Ascending aorta (tissue), 2 donors: ENCODE measurements at regions not wholly inside any gene's neighbourhood (a gene's known extent, or its start where the extent isn't known, plus 50 kb on each side); places are given as distances from the start of the nearest gene placed in this dataset.

Experiments used
- DNase-seq, 2 donors: peaks; one replicate each; pipeline ENCODE4 v3.0.0-alpha.2; 2019; ENCODE audit warnings: low spot score in 2 of 2
- H3K27ac ChIP-seq, 2 donors: fragments of 200-600 bp; sonication (generic); one replicate each; pipeline ENCODE4 v1.5.1; 2016 to 2017; ENCODE audit warnings: mild to moderate bottlenecking in 1 of 2
- H3K27me3 ChIP-seq: fragments of 200-600 bp; sonication (generic); one replicate; pipeline ENCODE4 v1.5.1; 2017
- H3K36me3 ChIP-seq, 2 donors: fragments of 200-600 bp; sonication (generic); one replicate each; pipeline ENCODE4 v1.5.1; 2016
- H3K4me1 ChIP-seq, 2 donors: fragments of 200-600 bp; sonication (generic); one replicate each; pipeline ENCODE4 v1.5.1; 2016 to 2017; ENCODE audit warnings: mild to moderate bottlenecking in 1 of 2
- H3K4me3 ChIP-seq, 2 donors: fragments of 200-600 bp; sonication (generic); one replicate each; pipeline ENCODE4 v1.5.1; 2016 to 2017; ENCODE audit warnings: mild to moderate bottlenecking in 1 of 2
- H3K9me3 ChIP-seq, 2 donors: fragments of 200-600 bp; sonication (generic); one replicate each; pipeline ENCODE4 v1.5.1; 2016
- intact Hi-C: fragments of 100-400 bp; cut with DNase I; formaldehyde crosslinking; loops from one replicate; pipeline ENCODE4 v1.15.1; 2023
- TF ChIP-seq, protein P1 (sequence below), 3 experiments: fragments of 200-600 bp in 2 of 3; fragments of 450-650 bp in 1 of 3; sonication (generic) in 2 of 3; IDR thresholded peaks; one replicate each; pipeline ENCODE4 v1.5.1; 2016 to 2019; ENCODE audit warnings: antibody characterized with exemption in 3 of 3, mild to moderate bottlenecking in 1 of 3, moderate library complexity in 1 of 3

DNA sequence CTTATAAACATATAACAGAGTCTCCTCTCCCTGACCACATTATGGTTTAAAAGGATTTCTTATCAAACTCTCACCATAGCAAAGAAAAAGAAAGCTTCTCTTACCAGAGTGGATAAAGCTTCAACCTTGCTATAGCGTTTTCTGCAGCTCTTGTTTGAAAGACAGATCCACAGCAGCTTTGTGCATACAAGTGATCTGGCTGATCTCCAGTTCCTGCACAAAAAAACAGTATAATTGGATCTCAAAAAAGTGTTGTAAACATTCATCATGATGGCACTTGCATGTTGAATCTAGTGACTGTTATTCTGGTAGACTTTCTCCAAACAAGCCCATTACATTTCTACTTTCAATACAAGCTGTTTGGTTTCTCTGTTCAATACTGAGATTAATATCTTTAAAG, 178.9 kb upstream of the MGAT4C start:
- Histone ChIP-seq H3K9me3 (peaks cover 4 to 7% of the 10 kb centered on the region in 2 donors), H3K4me3 (no peak overlapping the region), H3K27ac (no peak overlapping the region), H3K36me3 (no peaks in the 10 kb centered on the region), H3K4me1 (no peaks in the 10 kb centered on the region), H3K27me3 (no peaks in the 10 kb centered on the region)
- intact Hi-C loops, result no loop called here
- TF ChIP-seq, protein P1, sequence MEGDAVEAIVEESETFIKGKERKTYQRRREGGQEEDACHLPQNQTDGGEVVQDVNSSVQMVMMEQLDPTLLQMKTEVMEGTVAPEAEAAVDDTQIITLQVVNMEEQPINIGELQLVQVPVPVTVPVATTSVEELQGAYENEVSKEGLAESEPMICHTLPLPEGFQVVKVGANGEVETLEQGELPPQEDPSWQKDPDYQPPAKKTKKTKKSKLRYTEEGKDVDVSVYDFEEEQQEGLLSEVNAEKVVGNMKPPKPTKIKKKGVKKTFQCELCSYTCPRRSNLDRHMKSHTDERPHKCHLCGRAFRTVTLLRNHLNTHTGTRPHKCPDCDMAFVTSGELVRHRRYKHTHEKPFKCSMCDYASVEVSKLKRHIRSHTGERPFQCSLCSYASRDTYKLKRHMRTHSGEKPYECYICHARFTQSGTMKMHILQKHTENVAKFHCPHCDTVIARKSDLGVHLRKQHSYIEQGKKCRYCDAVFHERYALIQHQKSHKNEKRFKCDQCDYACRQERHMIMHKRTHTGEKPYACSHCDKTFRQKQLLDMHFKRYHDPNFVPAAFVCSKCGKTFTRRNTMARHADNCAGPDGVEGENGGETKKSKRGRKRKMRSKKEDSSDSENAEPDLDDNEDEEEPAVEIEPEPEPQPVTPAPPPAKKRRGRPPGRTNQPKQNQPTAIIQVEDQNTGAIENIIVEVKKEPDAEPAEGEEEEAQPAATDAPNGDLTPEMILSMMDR (IDR thresholded peaks at IDR 0.05), result no peak
- no peak for DNase-seq

DNA sequence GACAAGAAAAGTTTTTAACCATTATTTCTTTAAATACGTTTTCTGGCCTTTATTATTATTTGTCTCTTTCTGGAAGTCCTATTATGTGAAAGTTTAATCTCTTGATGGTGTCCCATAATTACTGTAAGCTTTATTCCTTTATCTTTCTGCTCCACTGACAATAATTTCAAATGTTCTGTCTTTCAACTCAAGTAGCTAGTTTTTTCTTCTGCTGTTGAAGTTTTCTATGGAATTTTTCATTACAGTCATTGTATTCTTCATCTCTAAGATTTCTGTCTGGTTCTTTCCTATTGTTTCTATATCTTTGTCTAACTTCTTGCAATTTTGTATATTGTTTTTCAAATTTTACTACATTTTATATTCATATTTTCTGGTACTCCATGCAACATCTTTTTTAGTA, 173.6 kb upstream of the MGAT4C start:
- intact Hi-C loops, result no loop called here
- H3K27me3 ChIP-seq, result no peaks in the 10 kb centered on the region
- peaks cover 5 to 17% of the 10 kb centered on the region in 2 donors for H3K9me3 ChIP-seq
- H3K4me1 ChIP-seq, result no peaks in the 10 kb centered on the region
- TF ChIP-seq, protein P1 (IDR thresholded peaks at IDR 0.05), result no peak
- no peak for DNase-seq
- H3K36me3 ChIP-seq, result no peaks in the 10 kb centered on the region
- no peak overlapping the region for H3K27ac ChIP-seq
- no peak overlapping the region for H3K4me3 ChIP-seq

DNA sequence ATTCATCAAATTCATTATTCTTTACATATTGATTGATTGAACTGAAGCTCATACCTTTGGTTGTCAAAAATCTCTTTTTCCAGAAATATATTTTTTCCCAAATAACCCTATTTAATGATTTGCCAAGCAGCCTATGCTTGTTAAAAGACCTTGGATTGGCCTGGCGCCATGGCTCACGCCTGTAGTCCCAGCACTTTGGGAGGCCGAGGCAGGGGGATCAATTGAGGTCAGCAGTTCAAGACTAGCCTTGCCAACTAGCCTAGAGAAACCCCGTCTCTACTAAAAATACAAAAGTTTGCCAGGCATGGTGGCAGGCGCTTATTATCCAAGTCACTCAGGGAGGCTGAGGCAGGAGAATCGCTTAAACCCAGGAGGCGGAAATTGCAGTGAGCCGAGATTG, 165.1 kb upstream of the MGAT4C start:
- no peaks in the 10 kb centered on the region for H3K27me3 ChIP-seq
- TF ChIP-seq, protein P1 (IDR thresholded peaks at IDR 0.05), result no peak
- H3K27ac ChIP-seq, result no peak overlapping the region
- intact Hi-C loops, result no loop called here
- H3K9me3 ChIP-seq, result no peaks in the 10 kb centered on the region
- no peak for DNase-seq
- H3K4me3 ChIP-seq, result no peak overlapping the region
- no peaks in the 10 kb centered on the region for H3K4me1 ChIP-seq
- no peaks in the 10 kb centered on the region for H3K36me3 ChIP-seq

DNA sequence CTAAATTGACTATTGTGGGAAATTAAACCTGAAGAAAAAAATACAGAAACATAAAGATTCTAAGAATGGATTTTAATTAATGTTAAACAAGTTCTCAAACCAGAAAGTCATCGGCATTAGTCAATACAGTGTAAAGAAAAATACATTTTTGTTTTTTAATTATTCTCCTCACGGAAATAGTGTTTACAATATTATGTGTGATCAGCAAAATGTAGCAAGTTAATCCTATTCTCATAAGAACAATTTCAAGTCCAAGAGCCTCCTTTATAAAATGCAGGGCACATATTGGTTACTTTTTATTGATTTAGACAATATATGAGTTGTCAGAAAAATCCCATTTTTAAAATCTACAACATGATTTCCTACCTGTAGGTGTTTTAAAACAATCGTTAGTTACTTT, 158.0 kb upstream of the MGAT4C start:
- TF ChIP-seq, protein P1 (IDR thresholded peaks at IDR 0.05), result no peak
- no peaks in the 10 kb centered on the region for H3K36me3 ChIP-seq
- no peak overlapping the region for H3K27ac ChIP-seq
- H3K4me3 ChIP-seq, result no peak overlapping the region
- no peak for DNase-seq
- intact Hi-C loops, result no loop called here
- H3K27me3 ChIP-seq, result no peaks in the 10 kb centered on the region
- peaks cover 0 to 10% of the 10 kb centered on the region in 2 donors for H3K9me3 ChIP-seq
- no peaks in the 10 kb centered on the region for H3K4me1 ChIP-seq

DNA sequence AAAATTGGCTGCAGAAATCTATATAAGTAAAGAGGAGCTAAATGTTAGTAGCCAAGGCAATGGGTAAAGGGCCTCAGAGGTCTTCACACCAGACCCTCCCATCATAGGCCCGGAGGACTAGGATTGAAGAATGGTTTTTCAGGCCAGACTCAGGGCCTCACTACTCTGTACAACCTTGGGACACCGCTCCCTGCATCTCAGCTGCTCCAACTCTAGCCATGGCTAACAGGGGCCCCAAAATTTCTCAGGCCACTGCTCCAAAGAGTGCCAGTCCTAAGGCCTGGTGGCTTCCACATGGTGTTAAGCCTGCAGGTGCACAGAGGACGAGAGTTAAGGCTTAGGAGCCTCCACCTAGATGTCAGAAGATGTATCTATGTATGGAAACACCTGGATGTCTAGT, 155.5 kb upstream of the MGAT4C start:
- TF ChIP-seq, protein P1 (IDR thresholded peaks at IDR 0.05), result no peak
- peaks cover 0 to 10% of the 10 kb centered on the region in 2 donors for H3K9me3 ChIP-seq
- no peak overlapping the region for H3K27ac ChIP-seq
- no peak overlapping the region for H3K4me3 ChIP-seq
- H3K27me3 ChIP-seq, result no peaks in the 10 kb centered on the region
- no peak for DNase-seq
- H3K4me1 ChIP-seq, result no peaks in the 10 kb centered on the region
- intact Hi-C loops, result no loop called here
- no peaks in the 10 kb centered on the region for H3K36me3 ChIP-seq

DNA sequence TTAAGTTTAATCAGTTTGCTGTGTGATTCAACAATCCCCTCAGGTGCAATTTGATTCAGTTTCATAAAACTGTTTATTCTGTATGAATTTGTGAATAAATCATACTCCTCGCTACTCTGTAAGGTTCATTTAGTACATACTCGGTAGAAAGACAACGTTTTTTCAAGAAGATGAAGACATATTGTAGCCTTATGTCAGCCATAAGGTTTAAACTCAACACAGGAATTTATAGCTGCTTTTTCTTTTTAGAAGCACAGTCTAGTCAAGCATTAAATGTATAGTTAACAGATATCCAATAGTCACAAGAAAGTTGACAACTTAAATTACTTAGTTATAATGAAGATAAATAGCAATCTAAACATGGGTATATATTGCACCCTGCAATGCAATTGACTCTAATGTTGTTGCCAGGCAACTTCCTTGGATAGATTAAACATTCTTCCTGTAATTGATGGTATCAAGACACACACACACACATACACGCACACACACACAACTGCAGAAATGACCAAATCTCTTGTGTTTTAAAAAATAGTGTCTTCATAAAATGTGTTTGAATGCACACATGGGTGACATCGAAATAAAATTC, 151.5 kb upstream of the MGAT4C start:
- TF ChIP-seq, protein P1 (IDR thresholded peaks at IDR 0.05), result no peak

More for the DNA sequence above, 151.5 kb upstream of the MGAT4C start:
- no peaks in the 10 kb centered on the region for H3K4me1 ChIP-seq
- H3K4me3 ChIP-seq, result no peak overlapping the region
- intact Hi-C loops, result no loop called here
- no peak for DNase-seq
- no peaks in the 10 kb centered on the region for H3K27me3 ChIP-seq
- peaks cover 0 to 10% of the 10 kb centered on the region in 2 donors for H3K9me3 ChIP-seq
- H3K27ac ChIP-seq, result no peak overlapping the region
- H3K36me3 ChIP-seq, result no peaks in the 10 kb centered on the region
